Astrocyte of the hippocampus (primary cell): ENCODE measurements at regions not wholly inside any gene's neighbourhood (a gene's known extent, or its start where the extent isn't known, plus 50 kb on each side); places are given as distances from the start of the nearest gene placed in this dataset.

ENCODE experiments used
- DNase-seq: peaks from one replicate; pipeline ENCODE4 v3.0.0; 2011; ENCODE audit warnings: low read depth, low spot score

GRCh38 chr9:79962836-79963235, 391.1 kb downstream of the TLE4 start:
- peak; percentile 61 for DNase-seq

DNA sequence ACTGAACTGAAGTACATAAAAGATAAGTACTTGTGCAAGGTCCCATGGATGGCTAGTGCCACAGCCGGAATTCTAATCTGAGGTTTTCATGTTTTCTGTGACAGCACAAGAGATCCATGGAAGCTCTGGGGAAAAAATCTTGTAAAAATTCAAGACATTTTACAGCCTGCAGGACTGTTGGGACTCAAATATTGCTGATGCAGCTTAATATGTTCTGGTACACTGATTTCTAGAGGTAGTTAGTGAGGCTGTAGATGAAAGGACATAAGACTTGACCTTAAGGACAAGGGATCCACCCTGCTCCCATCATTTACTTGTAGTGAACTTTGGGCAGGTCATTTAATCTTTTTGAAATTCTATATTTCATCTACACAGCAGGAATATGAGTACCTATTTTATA, 390.4 kb downstream of the TLE4 start:
- DNase-seq, result no peak

DNA sequence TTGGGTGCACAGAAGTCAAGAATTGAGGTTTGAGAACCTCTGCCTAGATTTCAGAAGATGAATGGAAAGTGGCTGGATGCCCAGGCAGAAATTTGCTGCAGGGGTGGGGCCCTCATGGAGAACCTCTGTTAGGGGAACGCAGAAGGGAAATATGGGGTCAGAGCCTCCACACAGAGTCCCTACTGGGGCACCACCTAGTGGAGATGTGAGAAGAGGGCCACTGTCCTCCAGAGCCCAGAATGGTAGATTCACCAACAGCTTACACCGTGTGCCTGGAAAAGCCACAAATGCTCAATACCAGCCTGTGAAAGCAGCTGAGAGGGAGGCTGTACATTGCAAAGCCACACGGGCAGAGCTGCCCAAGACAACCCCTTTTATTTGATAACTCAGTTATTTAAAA, 383.5 kb downstream of the TLE4 start:
- DNase-seq, result no peak

- no peak for DNase-seq
Measured at GRCh38 chr9:79953908-79954307, 382.1 kb downstream of the TLE4 start.

DNA sequence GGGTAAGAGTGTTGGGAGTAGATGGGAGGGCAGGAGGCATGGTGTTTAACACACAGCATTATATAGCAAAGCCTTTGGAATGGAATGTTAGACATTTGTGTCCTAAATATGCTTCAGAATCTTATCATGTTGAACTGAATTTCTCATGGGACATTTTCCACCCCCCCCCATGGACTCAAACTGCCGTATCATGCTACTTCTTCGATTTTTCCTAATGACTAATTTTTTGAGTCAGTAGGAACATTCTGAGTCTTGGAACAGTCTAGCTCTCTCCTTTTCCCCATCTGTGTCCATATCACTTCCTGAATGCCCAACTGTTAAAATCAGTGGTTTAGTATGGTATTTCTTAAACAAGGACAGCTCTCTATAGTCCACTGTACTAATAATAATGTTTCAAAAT, 380.6 kb downstream of the TLE4 start:
- no peak for DNase-seq

DNA sequence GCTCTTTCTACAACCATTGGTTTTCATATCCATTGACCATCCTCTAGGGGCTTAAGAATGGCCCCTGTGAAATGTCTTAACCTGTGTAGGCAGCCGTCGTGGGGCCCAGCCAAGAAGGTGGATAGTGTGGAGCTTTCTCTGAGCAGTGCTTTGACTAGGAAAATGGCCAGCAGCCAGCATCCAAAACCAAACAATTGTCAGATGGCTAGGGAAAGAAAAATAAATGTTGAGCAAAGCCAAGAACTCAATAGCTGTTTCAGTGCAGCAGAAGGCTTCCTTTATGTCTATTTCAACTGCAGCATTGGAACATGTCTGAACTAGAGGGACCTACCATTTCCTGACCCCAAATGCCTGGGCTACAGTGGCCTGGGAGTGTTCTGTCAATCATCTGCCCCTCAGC, 374.9 kb downstream of the TLE4 start:
- DNase-seq, result peak; percentile 74

GRCh38 chr9:79945495-79945894, 373.7 kb downstream of the TLE4 start:
- no peak for DNase-seq

DNA sequence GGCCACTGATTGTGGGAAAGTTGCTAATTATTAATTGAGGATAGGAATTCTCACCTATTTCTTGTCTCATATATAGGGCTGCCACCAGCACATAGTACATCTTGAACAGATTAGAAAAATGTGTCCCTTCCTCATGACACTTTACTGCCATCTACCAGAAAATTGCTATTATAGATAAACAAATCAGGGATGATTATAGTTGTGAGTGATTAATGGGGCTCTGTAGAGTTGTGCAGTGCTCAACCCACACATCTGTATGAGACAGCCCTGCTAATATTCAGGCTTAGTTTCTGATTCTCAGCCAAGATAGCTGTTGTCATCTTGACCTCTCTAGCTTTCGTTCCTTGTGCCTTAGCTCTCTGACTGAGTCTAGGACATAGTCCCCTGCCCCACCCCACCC, 373.3 kb downstream of the TLE4 start:
- no peak for DNase-seq

DNA sequence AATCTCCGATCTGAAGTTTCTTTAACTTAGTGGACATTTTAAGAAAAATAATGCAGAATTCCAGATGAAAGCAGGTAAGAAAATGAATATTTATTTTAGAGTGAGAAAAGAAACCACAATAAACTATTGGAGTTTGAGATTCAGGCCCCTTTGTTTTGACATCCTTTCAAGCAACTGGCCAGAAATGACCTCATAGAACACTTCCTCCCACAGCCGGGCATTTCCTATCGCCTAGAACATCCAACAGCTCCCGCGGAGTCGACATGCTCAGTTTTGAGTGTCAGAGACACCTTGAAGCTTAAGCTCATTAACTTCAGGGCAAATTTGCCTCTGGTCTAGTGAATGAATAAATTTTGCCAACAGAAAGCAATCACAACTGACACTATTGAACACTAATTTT, 369.2 kb downstream of the TLE4 start:
- DNase-seq, result peak; percentile 27

DNA sequence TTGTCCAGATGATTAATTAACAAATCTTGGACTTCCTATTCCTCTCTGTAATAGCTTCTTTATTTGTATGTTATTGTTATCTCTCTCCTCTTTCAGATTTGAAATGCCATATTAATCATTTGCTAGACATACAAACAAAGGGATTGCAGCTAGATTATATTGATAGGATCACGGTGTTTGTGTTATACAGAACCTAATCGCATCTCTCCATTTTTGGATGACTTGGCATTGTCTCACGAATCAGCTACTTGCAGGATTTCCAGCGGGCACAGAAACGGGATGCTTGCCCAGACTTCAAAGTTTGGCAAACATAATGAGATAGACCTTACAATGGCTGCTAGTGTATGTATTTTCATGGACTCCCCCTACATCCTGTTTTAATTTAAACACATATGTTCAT, 368.1 kb downstream of the TLE4 start:
- DNase-seq, result peak; percentile 67

- DNase-seq, result no peak
Measured at GRCh38 chr9:79936336-79936735, 364.6 kb downstream of the TLE4 start.

GRCh38 chr9:79929285-79929684, 357.5 kb downstream of the TLE4 start:
- no peak for DNase-seq

GRCh38 chr9:79928661-79929223, 357.0 kb downstream of the TLE4 start:
- no peak for DNase-seq

DNA sequence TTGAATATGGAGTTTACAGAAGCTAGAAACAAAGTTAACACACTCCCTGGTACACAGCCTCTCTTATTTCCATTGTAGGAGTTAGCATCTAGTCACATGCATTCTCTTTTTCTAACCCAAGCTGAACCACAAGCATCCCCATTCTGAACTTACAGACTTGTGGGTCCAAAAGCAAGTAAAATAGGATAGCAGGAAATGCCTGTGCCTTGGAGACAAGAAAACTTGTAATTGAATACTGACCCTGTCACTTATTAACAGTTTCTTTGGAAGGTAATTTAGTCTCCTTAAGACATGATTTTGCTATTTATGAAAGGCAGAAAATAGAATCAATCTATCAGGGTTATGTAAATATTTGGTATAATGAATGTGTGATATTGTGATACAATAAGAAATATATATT, 353.6 kb downstream of the TLE4 start:
- DNase-seq, result no peak

DNA sequence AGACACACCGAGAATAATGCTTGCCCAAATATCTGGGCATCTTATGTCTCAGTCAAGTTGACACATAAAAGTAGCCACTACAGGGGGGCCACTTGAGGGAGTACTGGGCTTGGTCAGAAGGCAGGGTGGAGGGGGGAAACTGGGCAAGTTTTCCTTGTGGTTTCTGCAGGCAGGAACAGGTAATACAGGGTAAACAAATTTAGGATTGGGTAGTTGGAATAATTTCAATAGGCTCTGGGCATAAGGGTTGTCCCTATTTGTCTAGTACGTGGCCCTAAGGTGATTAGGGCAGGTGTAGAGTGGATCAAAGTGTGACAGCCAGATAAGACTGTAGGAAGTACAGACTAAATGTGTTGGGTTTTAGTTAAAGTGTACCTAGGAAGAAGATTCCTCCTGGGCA, 353.1 kb downstream of the TLE4 start:
- DNase-seq, result no peak

GRCh38 chr9:79917421-79917820, 345.7 kb downstream of the TLE4 start:
- DNase-seq, result no peak

DNA sequence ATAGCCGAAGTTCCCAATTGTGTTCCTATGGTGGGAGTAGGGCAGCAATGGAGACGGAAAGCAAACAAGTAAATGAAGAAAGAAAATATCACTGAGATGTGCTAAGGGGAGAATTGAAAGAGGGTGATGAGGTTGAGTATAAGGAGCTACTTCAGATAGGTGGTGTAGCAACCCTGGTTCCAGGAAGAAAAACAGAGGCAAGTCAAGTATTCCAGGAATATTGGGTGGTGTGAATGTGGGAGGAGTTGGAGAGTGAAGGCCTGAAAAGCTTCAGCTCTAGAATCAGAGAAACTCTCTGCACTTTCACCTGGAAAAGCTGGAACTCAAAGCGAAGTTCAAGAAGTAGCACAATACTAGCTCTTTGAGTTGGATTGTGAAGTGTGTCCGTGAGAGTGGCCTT, 342.1 kb downstream of the TLE4 start:
- DNase-seq, result no peak

DNA sequence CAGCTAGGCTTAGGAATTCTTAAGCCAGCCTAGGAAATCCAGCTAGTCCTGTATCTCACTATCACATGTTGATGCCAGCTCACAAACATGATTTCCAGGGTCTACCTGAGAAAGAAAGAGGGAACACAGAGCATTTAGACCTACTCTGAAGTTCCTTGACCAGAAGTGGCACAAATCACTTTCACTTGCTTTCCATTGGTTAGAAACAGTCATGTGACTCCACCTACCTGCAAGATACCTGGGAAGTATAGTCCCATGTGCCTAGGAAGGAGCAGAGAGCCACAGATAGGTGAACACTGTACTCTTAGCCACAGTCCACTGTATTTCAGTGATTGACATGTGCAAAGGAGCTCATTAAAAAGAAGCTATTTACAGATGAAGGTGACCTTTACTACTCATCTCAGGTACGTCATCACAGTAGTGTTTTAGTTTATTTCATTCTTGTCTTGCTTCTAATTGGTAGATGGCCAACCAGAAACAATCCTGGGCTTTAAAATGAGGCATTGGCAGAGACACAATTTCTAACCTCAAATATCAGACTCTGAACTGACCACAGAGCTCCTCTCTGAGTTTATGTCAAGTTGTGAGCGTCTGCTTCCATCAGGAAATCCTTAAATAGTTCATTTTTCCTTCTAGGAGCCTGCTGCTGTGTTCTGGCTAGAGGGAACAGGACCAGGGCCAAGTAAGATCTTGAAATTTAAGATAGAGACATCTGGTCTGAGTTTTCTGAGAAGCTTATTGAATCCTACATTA, 340.7 kb downstream of the TLE4 start:
- DNase-seq, result peak; percentile 73

DNA sequence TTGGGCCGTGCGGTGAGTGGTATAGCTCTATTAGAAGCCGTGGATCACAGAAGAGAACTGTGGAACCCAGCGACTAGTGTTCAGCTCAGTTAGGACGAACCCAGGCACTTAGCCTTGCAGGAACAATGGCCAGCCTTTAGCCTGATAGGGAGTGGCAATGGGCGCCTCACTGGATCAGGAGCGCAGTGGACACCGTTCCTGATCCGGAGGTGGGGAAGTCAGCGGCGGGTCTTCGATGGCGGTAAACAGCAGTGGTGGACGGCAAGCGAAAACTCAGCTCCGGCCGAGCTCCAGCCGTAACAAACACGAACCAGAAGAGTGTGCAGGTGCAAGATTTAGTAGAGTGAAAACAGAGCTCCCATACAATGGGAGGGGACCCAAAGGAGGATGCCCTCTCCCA, 340.0 kb downstream of the TLE4 start:
- DNase-seq, result no peak

- DNase-seq, result peak; percentile 90
Measured at GRCh38 chr9:79902825-79903600, 331.2 kb downstream of the TLE4 start.

- no peak for DNase-seq
Measured at GRCh38 chr9:79900754-79901153, 329.0 kb downstream of the TLE4 start.

- peak; percentile 16 for DNase-seq
Measured at GRCh38 chr9:79896390-79896980, 324.7 kb downstream of the TLE4 start.

- DNase-seq, result no peak
Measured at GRCh38 chr9:79895232-79895631, 323.5 kb downstream of the TLE4 start.
